Gastrocnemius medialis (tissue), 4 donors: ENCODE measurements at regions not wholly inside any gene's neighbourhood (a gene's known extent, or its start where the extent isn't known, plus 50 kb on each side); places are given as distances from the start of the nearest gene placed in this dataset.
"Not testable (repeated sequence)": the region's sequence is repeated elsewhere in the genome, so short reads cannot be mapped to it uniquely, and the experiment has no call there.

ENCODE experiments used
- ATAC-seq, 2 donors: fragments of 150-250 bp; one replicate each; pipeline ENCODE4 v1.9.1; 2016
- DNase-seq, 2 donors: peaks; one replicate each; pipeline ENCODE4 v3.0.0-alpha.2; 2019
- H3K27ac ChIP-seq, 4 donors: fragments of 200-600 bp; sonication (generic); 1 replicate in 1 of 4; 2 replicates in 3 of 4; pipeline ENCODE4 v1.5.1; 2016 to 2018; ENCODE audit warnings: mild to moderate bottlenecking in 2 of 4, moderate library complexity in 1 of 4
- H3K27me3 ChIP-seq, 3 donors: fragments of 200-600 bp; sonication (generic) in 2 of 3; 1 replicate in 1 of 3; 2 replicates in 2 of 3; pipeline versions ENCODE4 v1.5.1 to v1.6.0; 2016 to 2019; ENCODE audit warnings: mild to moderate bottlenecking in 1 of 3, moderate library complexity in 1 of 3
- H3K36me3 ChIP-seq, 2 donors: fragments of 200-600 bp; sonication (generic) in 1 of 2; one replicate each; pipeline ENCODE4 v1.5.1; 2017 to 2018
- H3K4me1 ChIP-seq, 2 donors: fragments of 200-600 bp; sonication (generic) in 1 of 2; one replicate each; pipeline ENCODE4 v1.5.1; 2016 to 2017; ENCODE audit warnings: mild to moderate bottlenecking in 2 of 2
- H3K4me3 ChIP-seq, 4 donors: fragments of 200-600 bp; sonication (generic) in 3 of 4; 1 replicate in 1 of 4; 2 replicates in 3 of 4; pipeline ENCODE4 v1.5.1; 2016 to 2019; ENCODE audit warnings: mild to moderate bottlenecking in 2 of 4
- H3K9me3 ChIP-seq, 3 donors: fragments of 200-600 bp; sonication (generic) in 2 of 3; 1 replicate in 1 of 3; 2 replicates in 2 of 3; pipeline ENCODE4 v1.5.1; 2016 to 2019
- CTCF ChIP-seq, 5 experiments: fragments of 450-650 bp in 3 of 5; fragments of 200-600 bp in 2 of 5; sonication (generic) in 2 of 5; IDR thresholded peaks in 4 of 5; conservative IDR thresholded peaks in 1 of 5; 1 replicate in 4 of 5; 2 replicates in 1 of 5; pipeline ENCODE4 v1.5.1; 2016 to 2019; ENCODE audit warnings: antibody characterized with exemption in 5 of 5, mild to moderate bottlenecking in 3 of 5, moderate library complexity in 3 of 5
- POLR2A ChIP-seq, 2 donors: fragments of 450-650 bp; IDR thresholded peaks; one replicate each; pipeline ENCODE4 v1.6.1; 2017; ENCODE audit warnings: antibody characterized with exemption in 2 of 2, mild to moderate bottlenecking in 2 of 2, moderate library complexity in 2 of 2
- in situ Hi-C, 4 donors: fragments of 200-750 bp; cut with MboI; loops; one replicate each; pipeline versions ENCODE4 v1.15.0 to v1.8.0; 2017; ENCODE audit warnings: low sequenced_read_pairs in 4 of 4
- intact Hi-C: fragments of 100-400 bp; cut with DNase I; formaldehyde crosslinking; loops from one replicate; pipeline ENCODE4 v1.15.1; 2023; ENCODE audit warnings: low total_unique reads

DNA sequence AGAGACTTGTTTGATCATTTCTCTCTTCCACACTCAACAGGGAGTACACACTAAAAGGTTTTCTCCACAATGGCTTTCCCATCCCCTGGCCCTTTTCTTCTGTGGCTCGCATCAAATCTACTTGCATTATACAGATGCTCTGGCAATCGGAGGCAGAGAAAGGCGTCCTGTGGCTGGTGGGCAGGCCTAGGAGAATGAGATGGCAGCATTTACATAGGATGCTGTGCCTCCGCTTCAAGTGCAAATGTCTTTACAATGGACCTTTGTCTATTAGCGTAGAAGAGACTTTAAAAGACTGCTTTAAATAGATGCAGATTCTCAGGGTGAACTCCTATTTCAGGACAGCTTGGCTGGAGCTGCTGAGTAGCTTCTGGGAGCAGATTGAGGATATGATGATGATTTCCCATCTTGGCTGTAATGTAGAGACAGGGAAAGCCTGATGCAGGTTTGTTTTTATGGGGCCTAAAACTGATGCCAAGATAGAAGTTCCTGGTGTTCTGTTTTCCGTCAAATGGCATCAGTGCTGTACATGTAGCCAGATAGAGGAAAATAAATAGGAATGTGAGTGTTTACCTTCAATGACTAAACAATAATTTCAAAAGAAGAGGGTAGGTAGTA, 423.4 kb downstream of the RND3 start:
- DNase-seq (no peak), ATAC-seq (no peak)
- H3K4me3 ChIP-seq = no peak overlapping the region
- in situ Hi-C loops = no loop called here
- H3K4me1 ChIP-seq = peaks cover 0 to 5% of the 10 kb centered on the region in 2 donors
- no peaks in the 10 kb centered on the region for H3K36me3 ChIP-seq
- intact Hi-C loops = no loop called here
- no peak overlapping the region for H3K27ac ChIP-seq
- no peaks in the 10 kb centered on the region for H3K9me3 ChIP-seq
- no peak for TF ChIP-seq CTCF (IDR thresholded peaks at IDR 0.05 in 4 of 5, conservative IDR thresholded peaks at IDR 0.05 in 1 of 5)
- no peaks in the 10 kb centered on the region for H3K27me3 ChIP-seq

DNA sequence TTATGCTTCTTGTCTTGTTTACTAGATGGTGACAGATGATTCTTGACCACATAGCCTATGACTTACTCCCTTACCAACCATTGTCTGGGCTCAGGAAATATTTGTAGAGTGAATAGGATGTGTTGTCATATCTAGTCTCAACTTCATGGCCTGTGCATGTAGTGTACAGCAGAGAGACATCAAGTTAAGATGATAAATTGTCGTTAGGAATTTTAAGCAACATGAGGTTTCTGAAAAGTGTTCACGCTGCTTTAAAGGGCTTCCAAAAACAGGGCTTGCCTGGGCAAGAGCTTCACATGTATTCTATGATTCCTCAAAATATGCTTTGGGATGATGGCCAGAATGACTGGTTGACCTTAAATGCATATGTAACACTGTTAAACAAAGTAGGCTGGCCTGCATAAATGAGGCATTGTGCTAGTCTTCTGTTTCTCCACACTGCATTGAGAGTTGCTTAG, 424.0 kb downstream of the RND3 start:
- in situ Hi-C loops (no loop called here), intact Hi-C loops (no loop called here)
- no peak overlapping the region for H3K4me3 ChIP-seq
- H3K4me1 ChIP-seq = peaks cover 0 to 5% of the 10 kb centered on the region in 2 donors
- DNase-seq (no peak), ATAC-seq (no peak)
- no peaks in the 10 kb centered on the region for H3K27me3 ChIP-seq
- no peak overlapping the region for H3K27ac ChIP-seq
- H3K36me3 ChIP-seq = no peaks in the 10 kb centered on the region
- no peak for TF ChIP-seq POLR2A (IDR thresholded peaks at IDR 0.05)
- no peak for TF ChIP-seq CTCF (IDR thresholded peaks at IDR 0.05 in 4 of 5, conservative IDR thresholded peaks at IDR 0.05 in 1 of 5)
- no peaks in the 10 kb centered on the region for H3K9me3 ChIP-seq

GRCh38 chr2:150062416-150062815, 425.1 kb downstream of the RND3 start:
- no peak for DNase-seq
- TF ChIP-seq CTCF (IDR thresholded peaks at IDR 0.05 in 4 of 5, conservative IDR thresholded peaks at IDR 0.05 in 1 of 5) = no peak
- no peak for TF ChIP-seq POLR2A (IDR thresholded peaks at IDR 0.05)
- in situ Hi-C loops = no loop called here
- no peak for ATAC-seq
- Histone ChIP-seq H3K4me3 (no peak overlapping the region), H3K4me1 (peaks cover 0 to 5% of the 10 kb centered on the region in 2 donors), H3K9me3 (no peaks in the 10 kb centered on the region), H3K36me3 (no peaks in the 10 kb centered on the region), H3K27ac (no peak overlapping the region), H3K27me3 (no peaks in the 10 kb centered on the region)
- intact Hi-C loops = no loop called here

- DNase-seq = no peak
- Histone ChIP-seq H3K27me3 (no peaks in the 10 kb centered on the region), H3K4me3 (no peak overlapping the region), H3K27ac (no peak overlapping the region), H3K4me1 (peaks cover 0 to 5% of the 10 kb centered on the region in 2 donors), H3K36me3 (no peaks in the 10 kb centered on the region), H3K9me3 (no peaks in the 10 kb centered on the region)
- intact Hi-C loops (no loop called here), in situ Hi-C loops (no loop called here)
- TF ChIP-seq POLR2A (IDR thresholded peaks at IDR 0.05) = no peak
- TF ChIP-seq CTCF (IDR thresholded peaks at IDR 0.05 in 4 of 5, conservative IDR thresholded peaks at IDR 0.05 in 1 of 5) = no peak
- no peak for ATAC-seq
Observed at GRCh38 chr2:150060341-150060740, 427.1 kb downstream of the RND3 start.

- H3K4me1 ChIP-seq, H3K36me3 ChIP-seq, H3K27ac ChIP-seq, ATAC-seq, H3K9me3 ChIP-seq, H3K4me3 ChIP-seq, DNase-seq, in situ Hi-C loops, H3K27me3 ChIP-seq, intact Hi-C loops: not testable (repeated sequence)
Observed at GRCh38 chr2:150059676-150060075, 427.8 kb downstream of the RND3 start.
